ENCODE measurements at regions not wholly inside any gene's neighbourhood (a gene's known extent, or its start where the extent isn't known, plus 50 kb on each side); places are given as distances from the start of the nearest gene placed in this dataset.

DNA sequence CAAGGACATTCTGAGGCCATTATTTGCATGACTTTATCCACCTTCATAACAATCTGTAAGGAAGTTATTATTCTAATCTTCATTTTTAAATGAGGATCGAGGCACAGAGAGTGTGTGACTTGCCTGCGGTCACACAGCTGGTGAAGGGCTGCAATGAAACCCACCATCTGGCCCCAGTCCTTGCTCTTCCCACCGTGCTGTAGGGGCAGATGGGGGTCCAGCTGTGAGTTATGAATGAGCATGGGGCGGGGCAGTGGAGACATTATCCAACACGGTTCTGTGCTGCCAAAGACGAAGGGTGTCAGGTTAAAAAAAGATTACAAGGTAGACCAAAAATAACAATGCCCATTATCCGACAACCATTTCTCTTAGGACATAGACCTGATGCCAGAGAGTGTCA is 417.5 kb upstream of the MGMT start:
- WGBS: 95% methylated on average over 7 of the region's 7 CpGs
- no peak overlapping the region for H2AFZ ChIP-seq (ENCODE audit: low read depth, low read length)
- H3K4me1 ChIP-seq (ENCODE audit: control insufficient read depth, insufficient read depth, low read depth, low read length): peaks cover 5% of the 10 kb centered on the region
- H2BK12ac ChIP-seq (ENCODE audit: low read length in 2 of 2): no peak overlapping the region
- H2BK5ac ChIP-seq (ENCODE audit: low read depth, low read length, poor library complexity, severe bottlenecking): no peak overlapping the region
- H3K4me3 ChIP-seq (ENCODE audit: insufficient read depth in 1 of 2, low read depth in 1 of 2, low read length in 2 of 2): no peak overlapping the region
- H3K36me3 ChIP-seq (ENCODE audit: control insufficient read depth in 1 of 2, insufficient read depth in 2 of 2, low read depth in 1 of 2, low read length in 2 of 2): no peaks in the 10 kb centered on the region
- no peak for DNase-seq
- H3K27ac ChIP-seq (ENCODE audit: low read length, poor library complexity, severe bottlenecking): no peak overlapping the region
- H3K18ac ChIP-seq (ENCODE audit: low read depth in 1 of 2, low read length in 2 of 2): no peak overlapping the region
- H3K4me2 ChIP-seq (ENCODE audit: low read length, poor library complexity, severe bottlenecking): no peak overlapping the region
- H2BK15ac ChIP-seq (ENCODE audit: low read depth, poor library complexity, severe bottlenecking): no peak overlapping the region
- H3K14ac ChIP-seq (ENCODE audit: low read length in 2 of 2): no peak overlapping the region
- H3K79me1 ChIP-seq (replicated peaks; ENCODE audit: low read length, poor library complexity, severe bottlenecking): no peaks in the 10 kb centered on the region
- H4K91ac ChIP-seq (ENCODE audit: low read length): no peak overlapping the region
- no peaks in the 10 kb centered on the region for H3K9me3 ChIP-seq (ENCODE audit: control insufficient read depth, low read length)
- no peaks in the 10 kb centered on the region for H3K27me3 ChIP-seq (ENCODE audit: control insufficient read depth in 1 of 2, insufficient read depth in 1 of 2, low read length in 2 of 2)
- no peak overlapping the region for H3K4ac ChIP-seq (ENCODE audit: low read depth in 1 of 2, low read length in 2 of 2)
- H2AK5ac ChIP-seq (ENCODE audit: low read length, severe bottlenecking): no peak overlapping the region
- H4K8ac ChIP-seq (ENCODE audit: low read length): no peak overlapping the region
- H3K9ac ChIP-seq (ENCODE audit: low read length): no peak overlapping the region
- H3K23ac ChIP-seq (ENCODE audit: low read length in 2 of 2): no peak overlapping the region
- no peak overlapping the region for H2BK120ac ChIP-seq (ENCODE audit: low read depth, low read length)

- Histone ChIP-seq H3K27me3 (ENCODE audit: control insufficient read depth in 1 of 2, insufficient read depth in 1 of 2, low read length in 2 of 2) (peaks cover 0 to 5% of the 10 kb centered on the region in 2 experiments), H2BK15ac (ENCODE audit: low read depth, poor library complexity, severe bottlenecking) (no peak overlapping the region), H2BK120ac (ENCODE audit: low read depth, low read length) (no peak overlapping the region), H2AK5ac (ENCODE audit: low read length, severe bottlenecking) (no peak overlapping the region), H2BK5ac (ENCODE audit: low read depth, low read length, poor library complexity, severe bottlenecking) (no peak overlapping the region), H3K4ac (ENCODE audit: low read depth in 1 of 2, low read length in 2 of 2) (no peak overlapping the region), H4K8ac (ENCODE audit: low read length) (no peak overlapping the region), H4K91ac (ENCODE audit: low read length) (no peak overlapping the region), H3K4me2 (ENCODE audit: low read length, poor library complexity, severe bottlenecking) (no peak overlapping the region), H2BK12ac (ENCODE audit: low read length in 2 of 2) (no peak overlapping the region), H3K27ac (ENCODE audit: low read length, poor library complexity, severe bottlenecking) (no peak overlapping the region), H3K18ac (ENCODE audit: low read depth in 1 of 2, low read length in 2 of 2) (no peak overlapping the region), H3K36me3 (ENCODE audit: control insufficient read depth in 1 of 2, insufficient read depth in 2 of 2, low read depth in 1 of 2, low read length in 2 of 2) (no peaks in the 10 kb centered on the region), H3K79me1 (replicated peaks; ENCODE audit: low read length, poor library complexity, severe bottlenecking) (no peaks in the 10 kb centered on the region), H3K23ac (ENCODE audit: low read length in 2 of 2) (no peak overlapping the region), H3K14ac (ENCODE audit: low read length in 2 of 2) (no peak overlapping the region), H3K4me3 (ENCODE audit: insufficient read depth in 1 of 2, low read depth in 1 of 2, low read length in 2 of 2) (no peak overlapping the region), H3K9ac (ENCODE audit: low read length) (no peak overlapping the region), H3K9me3 (ENCODE audit: control insufficient read depth, low read length) (no peaks in the 10 kb centered on the region), H3K4me1 (ENCODE audit: control insufficient read depth, insufficient read depth, low read depth, low read length) (no peaks in the 10 kb centered on the region), H2AFZ (ENCODE audit: low read depth, low read length) (no peak overlapping the region)
- no peak for DNase-seq
- 80% methylated on average over 8 of the region's 9 CpGs for WGBS
These were observed 411.8 kb upstream of the MGMT start for GRCh38 chr10:129055225-129055624.

- H2BK15ac ChIP-seq (ENCODE audit: low read depth, poor library complexity, severe bottlenecking): no peak overlapping the region
- no peaks in the 10 kb centered on the region for H3K36me3 ChIP-seq (ENCODE audit: control insufficient read depth in 1 of 2, insufficient read depth in 2 of 2, low read depth in 1 of 2, low read length in 2 of 2)
- H4K8ac ChIP-seq (ENCODE audit: low read length): no peak overlapping the region
- H3K4me2 ChIP-seq (ENCODE audit: low read length, poor library complexity, severe bottlenecking): no peak overlapping the region
- no peak overlapping the region for H3K9ac ChIP-seq (ENCODE audit: low read length)
- no peak overlapping the region for H3K4ac ChIP-seq (ENCODE audit: low read depth in 1 of 2, low read length in 2 of 2)
- H3K18ac ChIP-seq (ENCODE audit: low read depth in 1 of 2, low read length in 2 of 2): no peak overlapping the region
- no peak overlapping the region for H2BK5ac ChIP-seq (ENCODE audit: low read depth, low read length, poor library complexity, severe bottlenecking)
- H3K4me3 ChIP-seq (ENCODE audit: insufficient read depth in 1 of 2, low read depth in 1 of 2, low read length in 2 of 2): no peak overlapping the region
- no peak overlapping the region for H2BK12ac ChIP-seq (ENCODE audit: low read length in 2 of 2)
- no peak overlapping the region for H4K91ac ChIP-seq (ENCODE audit: low read length)
- peaks cover 0 to 5% of the 10 kb centered on the region in 2 experiments for H3K27me3 ChIP-seq (ENCODE audit: control insufficient read depth in 1 of 2, insufficient read depth in 1 of 2, low read length in 2 of 2)
- no peak overlapping the region for H2BK120ac ChIP-seq (ENCODE audit: low read depth, low read length)
- H3K14ac ChIP-seq (ENCODE audit: low read length in 2 of 2): peak overlapping the region in 1 of 2 experiments; percentile 57
- no peak for DNase-seq
- no peak overlapping the region for H3K23ac ChIP-seq (ENCODE audit: low read length in 2 of 2)
- WGBS: 88% methylated on average over 17 of the region's 17 CpGs
- no peaks in the 10 kb centered on the region for H3K9me3 ChIP-seq (ENCODE audit: control insufficient read depth, low read length)
- H2AK5ac ChIP-seq (ENCODE audit: low read length, severe bottlenecking): no peak overlapping the region
- no peak overlapping the region for H3K27ac ChIP-seq (ENCODE audit: low read length, poor library complexity, severe bottlenecking)
- H3K4me1 ChIP-seq (ENCODE audit: control insufficient read depth, insufficient read depth, low read depth, low read length): no peaks in the 10 kb centered on the region
- no peaks in the 10 kb centered on the region for H3K79me1 ChIP-seq (replicated peaks; ENCODE audit: low read length, poor library complexity, severe bottlenecking)
- no peak overlapping the region for H2AFZ ChIP-seq (ENCODE audit: low read depth, low read length)
These were observed 411.1 kb upstream of the MGMT start for GRCh38 chr10:129055986-129056385.

GRCh38 chr10:129056734-129057689 is 410.0 kb upstream of the MGMT start:
- no peak overlapping the region for H3K9ac ChIP-seq (ENCODE audit: low read length)
- no peak overlapping the region for H4K8ac ChIP-seq (ENCODE audit: low read length)
- no peaks in the 10 kb centered on the region for H3K4me1 ChIP-seq (ENCODE audit: control insufficient read depth, insufficient read depth, low read depth, low read length)
- H2AK5ac ChIP-seq (ENCODE audit: low read length, severe bottlenecking): no peak overlapping the region
- no peak overlapping the region for H3K18ac ChIP-seq (ENCODE audit: low read depth in 1 of 2, low read length in 2 of 2)
- no peak overlapping the region for H4K91ac ChIP-seq (ENCODE audit: low read length)
- H3K79me1 ChIP-seq (replicated peaks; ENCODE audit: low read length, poor library complexity, severe bottlenecking): no peaks in the 10 kb centered on the region
- H3K36me3 ChIP-seq (ENCODE audit: control insufficient read depth in 1 of 2, insufficient read depth in 2 of 2, low read depth in 1 of 2, low read length in 2 of 2): no peaks in the 10 kb centered on the region
- H2BK12ac ChIP-seq (ENCODE audit: low read length in 2 of 2): no peak overlapping the region
- no peak for DNase-seq
- no peak overlapping the region for H3K4me2 ChIP-seq (ENCODE audit: low read length, poor library complexity, severe bottlenecking)
- WGBS: 93% methylated on average over 25 of the region's 25 CpGs
- H3K27me3 ChIP-seq (ENCODE audit: control insufficient read depth in 1 of 2, insufficient read depth in 1 of 2, low read length in 2 of 2): peaks cover 0 to 5% of the 10 kb centered on the region in 2 experiments
- H3K4me3 ChIP-seq (ENCODE audit: insufficient read depth in 1 of 2, low read depth in 1 of 2, low read length in 2 of 2): no peak overlapping the region
- H2AFZ ChIP-seq (ENCODE audit: low read depth, low read length): no peak overlapping the region
- H3K14ac ChIP-seq (ENCODE audit: low read length in 2 of 2): peak overlapping the region in 1 of 2 experiments; percentile 14
- H2BK5ac ChIP-seq (ENCODE audit: low read depth, low read length, poor library complexity, severe bottlenecking): no peak overlapping the region
- H3K23ac ChIP-seq (ENCODE audit: low read length in 2 of 2): no peak overlapping the region
- no peaks in the 10 kb centered on the region for H3K9me3 ChIP-seq (ENCODE audit: control insufficient read depth, low read length)
- no peak overlapping the region for H3K27ac ChIP-seq (ENCODE audit: low read length, poor library complexity, severe bottlenecking)
- H2BK15ac ChIP-seq (ENCODE audit: low read depth, poor library complexity, severe bottlenecking): no peak overlapping the region
- no peak overlapping the region for H2BK120ac ChIP-seq (ENCODE audit: low read depth, low read length)
- no peak overlapping the region for H3K4ac ChIP-seq (ENCODE audit: low read depth in 1 of 2, low read length in 2 of 2)

All from mesenchymal stem cell (in vitro differentiated cells and primary cell).